ENCODE measurements at regions not wholly inside any gene's neighbourhood (a gene's known extent, or its start where the extent isn't known, plus 50 kb on each side); places are given as distances from the start of the nearest gene placed in this dataset.

DNA sequence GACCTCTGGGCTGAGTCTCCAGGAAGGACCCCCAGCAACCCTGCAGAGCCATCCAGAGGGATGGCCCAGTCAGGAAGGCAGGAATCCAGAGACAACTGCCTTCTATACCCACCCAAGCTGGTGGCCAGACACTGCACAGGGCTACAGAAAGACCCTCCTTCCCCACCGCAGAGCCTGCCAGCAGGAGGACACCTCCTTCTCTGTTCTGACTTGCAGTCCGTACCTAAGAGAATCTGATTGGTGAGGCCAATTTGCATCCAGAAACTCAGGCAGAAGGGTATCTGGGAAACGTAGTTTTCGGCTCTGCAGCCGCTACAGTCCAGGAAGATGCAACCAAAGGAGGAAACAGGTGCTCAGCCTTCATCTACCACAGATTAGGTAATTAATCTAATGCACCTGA is 155.4 kb upstream of the FRG1 start:
- Histone ChIP-seq H3K27me3 (ENCODE audit: control insufficient read depth in 2 of 2, insufficient read depth in 2 of 2, low read length in 2 of 2) (no peaks in the 10 kb centered on the region), H3K27ac (ENCODE audit: low read depth in 2 of 2, low read length in 2 of 2) (no peak overlapping the region), H3K36me3 (ENCODE audit: control insufficient read depth in 2 of 2, insufficient read depth in 2 of 2, low read length in 2 of 2) (no peaks in the 10 kb centered on the region), H3K9ac (ENCODE audit: low read depth in 1 of 2, low read length in 2 of 2) (no peak overlapping the region), H3K4me3 (ENCODE audit: low read length in 2 of 2) (no peak overlapping the region), H3K4me1 (ENCODE audit: control insufficient read depth in 2 of 2, insufficient read depth in 2 of 2, low read length in 2 of 2) (no peaks in the 10 kb centered on the region), H3K9me3 (ENCODE audit: control insufficient read depth in 2 of 2, low read length in 2 of 2) (peaks cover 0 to 2% of the 10 kb centered on the region in 2 donors)

DNA sequence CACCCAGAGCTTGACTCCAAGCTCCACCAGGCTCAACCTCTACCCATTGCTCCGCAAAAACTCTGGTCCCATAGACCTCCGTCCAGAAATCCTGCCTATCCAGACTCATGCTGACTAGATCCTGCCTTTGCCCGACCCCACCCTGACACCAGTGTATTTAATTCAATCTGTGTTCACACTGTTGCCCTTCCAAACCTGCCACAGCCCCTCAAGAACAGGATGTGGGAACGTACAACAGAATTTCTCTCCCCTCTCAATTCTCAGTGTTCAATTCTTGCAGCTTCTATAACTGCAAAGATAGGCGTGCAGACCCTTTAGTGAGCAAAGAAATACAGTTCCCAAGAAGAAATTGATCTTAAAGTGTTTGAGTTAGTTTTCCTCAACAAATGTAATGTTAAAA is 154.2 kb upstream of the FRG1 start:
- H3K27ac ChIP-seq (ENCODE audit: low read depth in 2 of 2, low read length in 2 of 2), result no peak overlapping the region
- H3K4me1 ChIP-seq (ENCODE audit: control insufficient read depth in 2 of 2, insufficient read depth in 2 of 2, low read length in 2 of 2), result no peaks in the 10 kb centered on the region

GRCh38 chr4:189787216-189788031 is 153.2 kb upstream of the FRG1 start:
- H3K4me1 ChIP-seq (ENCODE audit: control insufficient read depth in 2 of 2, insufficient read depth in 2 of 2, low read length in 2 of 2), result no peaks in the 10 kb centered on the region
- no peaks in the 10 kb centered on the region for H3K27me3 ChIP-seq (ENCODE audit: control insufficient read depth in 2 of 2, insufficient read depth in 2 of 2, low read length in 2 of 2)
- no peak overlapping the region for H3K4me3 ChIP-seq (ENCODE audit: low read length in 2 of 2)
- no peak overlapping the region for H3K27ac ChIP-seq (ENCODE audit: low read depth in 2 of 2, low read length in 2 of 2)
- H3K9ac ChIP-seq (ENCODE audit: low read depth in 1 of 2, low read length in 2 of 2), result no peak overlapping the region
- H3K9me3 ChIP-seq (ENCODE audit: control insufficient read depth in 2 of 2, low read length in 2 of 2), result no peaks in the 10 kb centered on the region
- H3K36me3 ChIP-seq (ENCODE audit: control insufficient read depth in 2 of 2, insufficient read depth in 2 of 2, low read length in 2 of 2), result no peaks in the 10 kb centered on the region

More for the DNA sequence above, 154.2 kb upstream of the FRG1 start:
- Histone ChIP-seq H3K36me3 (ENCODE audit: control insufficient read depth in 2 of 2, insufficient read depth in 2 of 2, low read length in 2 of 2) (no peaks in the 10 kb centered on the region), H3K9ac (ENCODE audit: low read depth in 1 of 2, low read length in 2 of 2) (no peak overlapping the region), H3K4me3 (ENCODE audit: low read length in 2 of 2) (no peak overlapping the region), H3K27me3 (ENCODE audit: control insufficient read depth in 2 of 2, insufficient read depth in 2 of 2, low read length in 2 of 2) (no peaks in the 10 kb centered on the region), H3K9me3 (ENCODE audit: control insufficient read depth in 2 of 2, low read length in 2 of 2) (peaks cover 0 to 2% of the 10 kb centered on the region in 2 donors)

DNA sequence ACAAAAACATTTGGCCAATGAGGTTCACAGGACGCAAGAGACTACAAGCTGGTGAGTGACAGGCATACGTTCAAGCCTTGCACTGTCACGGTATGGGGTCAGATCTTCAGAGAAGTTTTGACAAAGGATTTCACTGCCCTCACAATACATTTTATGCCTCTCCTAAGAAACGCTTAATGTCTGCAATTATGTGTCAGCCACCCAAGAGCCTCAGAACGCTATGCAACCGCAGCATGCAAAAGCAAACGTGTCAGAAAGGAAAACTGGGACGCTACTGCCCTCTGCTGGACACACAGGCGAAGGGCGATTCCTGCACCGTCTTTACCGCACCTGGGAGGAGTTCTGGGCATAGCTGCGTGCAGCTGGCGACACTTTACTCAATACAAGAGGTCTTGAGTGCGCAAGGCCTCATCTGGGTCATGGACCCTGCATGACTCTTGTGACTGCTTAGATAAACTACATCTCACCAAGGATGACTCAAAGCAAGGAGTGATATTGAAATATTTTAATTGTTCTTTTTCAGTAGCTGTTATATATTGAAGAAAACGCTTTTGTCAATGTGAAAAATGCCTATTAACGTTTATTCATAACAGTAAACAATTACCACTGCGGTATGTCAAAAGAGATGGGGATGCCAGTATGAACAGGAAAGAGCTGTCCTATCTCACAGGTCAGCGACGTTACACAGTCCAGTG is 147.6 kb upstream of the FRG1 start:
- Histone ChIP-seq H3K9ac (ENCODE audit: low read depth in 1 of 2, low read length in 2 of 2) (no peak overlapping the region), H3K27ac (ENCODE audit: low read depth in 2 of 2, low read length in 2 of 2) (no peak overlapping the region), H3K36me3 (ENCODE audit: control insufficient read depth in 2 of 2, insufficient read depth in 2 of 2, low read length in 2 of 2) (no peaks in the 10 kb centered on the region), H3K4me3 (ENCODE audit: low read length in 2 of 2) (no peak overlapping the region), H3K27me3 (ENCODE audit: control insufficient read depth in 2 of 2, insufficient read depth in 2 of 2, low read length in 2 of 2) (no peaks in the 10 kb centered on the region), H3K4me1 (ENCODE audit: control insufficient read depth in 2 of 2, insufficient read depth in 2 of 2, low read length in 2 of 2) (no peaks in the 10 kb centered on the region), H3K9me3 (ENCODE audit: control insufficient read depth in 2 of 2, low read length in 2 of 2) (no peaks in the 10 kb centered on the region)

GRCh38 chr4:189800545-189801088 is 140.1 kb upstream of the FRG1 start:
- Histone ChIP-seq H3K36me3 (ENCODE audit: control insufficient read depth in 2 of 2, insufficient read depth in 2 of 2, low read length in 2 of 2) (no peaks in the 10 kb centered on the region), H3K27me3 (ENCODE audit: control insufficient read depth in 2 of 2, insufficient read depth in 2 of 2, low read length in 2 of 2) (no peaks in the 10 kb centered on the region), H3K9me3 (ENCODE audit: control insufficient read depth in 2 of 2, low read length in 2 of 2) (no peaks in the 10 kb centered on the region), H3K4me1 (ENCODE audit: control insufficient read depth in 2 of 2, insufficient read depth in 2 of 2, low read length in 2 of 2) (no peaks in the 10 kb centered on the region), H3K4me3 (ENCODE audit: low read length in 2 of 2) (no peak overlapping the region), H3K27ac (ENCODE audit: low read depth in 2 of 2, low read length in 2 of 2) (no peak overlapping the region), H3K9ac (ENCODE audit: low read depth in 1 of 2, low read length in 2 of 2) (no peak overlapping the region)

GRCh38 chr4:189802884-189803283 is 137.8 kb upstream of the FRG1 start:
- Histone ChIP-seq H3K36me3 (ENCODE audit: control insufficient read depth in 2 of 2, insufficient read depth in 2 of 2, low read length in 2 of 2) (no peaks in the 10 kb centered on the region), H3K9ac (ENCODE audit: low read depth in 1 of 2, low read length in 2 of 2) (no peak overlapping the region), H3K27ac (ENCODE audit: low read depth in 2 of 2, low read length in 2 of 2) (no peak overlapping the region), H3K27me3 (ENCODE audit: control insufficient read depth in 2 of 2, insufficient read depth in 2 of 2, low read length in 2 of 2) (no peaks in the 10 kb centered on the region), H3K9me3 (ENCODE audit: control insufficient read depth in 2 of 2, low read length in 2 of 2) (peaks cover 0 to 4% of the 10 kb centered on the region in 2 donors), H3K4me1 (ENCODE audit: control insufficient read depth in 2 of 2, insufficient read depth in 2 of 2, low read length in 2 of 2) (no peaks in the 10 kb centered on the region), H3K4me3 (ENCODE audit: low read length in 2 of 2) (no peak overlapping the region)

GRCh38 chr4:189804894-189805293 is 135.8 kb upstream of the FRG1 start:
- Histone ChIP-seq H3K4me1 (ENCODE audit: control insufficient read depth in 2 of 2, insufficient read depth in 2 of 2, low read length in 2 of 2) (no peaks in the 10 kb centered on the region), H3K9me3 (ENCODE audit: control insufficient read depth in 2 of 2, low read length in 2 of 2) (peaks cover 0 to 10% of the 10 kb centered on the region in 2 donors), H3K9ac (ENCODE audit: low read depth in 1 of 2, low read length in 2 of 2) (no peak overlapping the region), H3K27ac (ENCODE audit: low read depth in 2 of 2, low read length in 2 of 2) (no peak overlapping the region), H3K36me3 (ENCODE audit: control insufficient read depth in 2 of 2, insufficient read depth in 2 of 2, low read length in 2 of 2) (no peaks in the 10 kb centered on the region), H3K4me3 (ENCODE audit: low read length in 2 of 2) (no peak overlapping the region), H3K27me3 (ENCODE audit: control insufficient read depth in 2 of 2, insufficient read depth in 2 of 2, low read length in 2 of 2) (no peaks in the 10 kb centered on the region)

DNA sequence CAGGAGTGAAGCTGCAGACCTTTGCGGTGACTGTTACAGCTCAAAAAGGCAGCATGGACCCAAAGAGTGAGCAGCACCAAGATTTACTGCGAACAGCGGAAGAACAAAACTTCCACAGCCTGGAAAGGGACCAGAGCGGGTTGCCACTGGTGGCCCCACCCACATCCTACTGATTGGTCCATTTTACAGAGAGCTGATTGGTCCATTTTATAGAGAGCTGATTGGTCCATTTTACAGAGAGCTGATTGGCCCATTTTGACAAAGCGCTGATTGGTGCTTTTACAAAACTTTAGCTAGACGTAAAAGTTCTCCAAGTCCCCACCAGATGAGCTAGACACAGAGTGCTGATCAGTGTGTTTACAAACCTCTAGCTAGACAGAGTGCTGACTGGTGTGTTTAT is 134.2 kb upstream of the FRG1 start:
- Histone ChIP-seq H3K9ac (ENCODE audit: low read depth in 1 of 2, low read length in 2 of 2) (no peak overlapping the region), H3K27me3 (ENCODE audit: control insufficient read depth in 2 of 2, insufficient read depth in 2 of 2, low read length in 2 of 2) (no peaks in the 10 kb centered on the region), H3K36me3 (ENCODE audit: control insufficient read depth in 2 of 2, insufficient read depth in 2 of 2, low read length in 2 of 2) (no peaks in the 10 kb centered on the region), H3K9me3 (ENCODE audit: control insufficient read depth in 2 of 2, low read length in 2 of 2) (peaks cover 0 to 10% of the 10 kb centered on the region in 2 donors), H3K4me1 (ENCODE audit: control insufficient read depth in 2 of 2, insufficient read depth in 2 of 2, low read length in 2 of 2) (no peaks in the 10 kb centered on the region), H3K27ac (ENCODE audit: low read depth in 2 of 2, low read length in 2 of 2) (no peak overlapping the region), H3K4me3 (ENCODE audit: low read length in 2 of 2) (no peak overlapping the region)

GRCh38 chr4:189807031-189807430 is 133.6 kb upstream of the FRG1 start:
- no peaks in the 10 kb centered on the region for H3K4me1 ChIP-seq (ENCODE audit: control insufficient read depth in 2 of 2, insufficient read depth in 2 of 2, low read length in 2 of 2)
- H3K27ac ChIP-seq (ENCODE audit: low read depth in 2 of 2, low read length in 2 of 2), result no peak overlapping the region
- H3K4me3 ChIP-seq (ENCODE audit: low read length in 2 of 2), result no peak overlapping the region

GRCh38 chr4:189809241-189809735 is 131.4 kb upstream of the FRG1 start:
- H3K4me1 ChIP-seq (ENCODE audit: control insufficient read depth in 2 of 2, insufficient read depth in 2 of 2, low read length in 2 of 2), result no peaks in the 10 kb centered on the region
- H3K27ac ChIP-seq (ENCODE audit: low read depth in 2 of 2, low read length in 2 of 2), result no peak overlapping the region
- H3K4me3 ChIP-seq (ENCODE audit: low read length in 2 of 2), result no peak overlapping the region
- H3K9me3 ChIP-seq (ENCODE audit: control insufficient read depth in 2 of 2, low read length in 2 of 2), result peaks cover 0 to 10% of the 10 kb centered on the region in 2 donors
- no peak overlapping the region for H3K9ac ChIP-seq (ENCODE audit: low read depth in 1 of 2, low read length in 2 of 2)
- H3K27me3 ChIP-seq (ENCODE audit: control insufficient read depth in 2 of 2, insufficient read depth in 2 of 2, low read length in 2 of 2), result no peaks in the 10 kb centered on the region
- H3K36me3 ChIP-seq (ENCODE audit: control insufficient read depth in 2 of 2, insufficient read depth in 2 of 2, low read length in 2 of 2), result no peaks in the 10 kb centered on the region

More at GRCh38 chr4:189807031-189807430, 133.6 kb upstream of the FRG1 start:
- Histone ChIP-seq H3K9me3 (ENCODE audit: control insufficient read depth in 2 of 2, low read length in 2 of 2) (peaks cover 0 to 10% of the 10 kb centered on the region in 2 donors), H3K27me3 (ENCODE audit: control insufficient read depth in 2 of 2, insufficient read depth in 2 of 2, low read length in 2 of 2) (no peaks in the 10 kb centered on the region), H3K9ac (ENCODE audit: low read depth in 1 of 2, low read length in 2 of 2) (no peak overlapping the region), H3K36me3 (ENCODE audit: control insufficient read depth in 2 of 2, insufficient read depth in 2 of 2, low read length in 2 of 2) (no peaks in the 10 kb centered on the region)

Measured in mucosa of rectum (tissue), 2 donors.